GM12891 (cell line): ENCODE measurements at regions not wholly inside any gene's neighbourhood (a gene's known extent, or its start where the extent isn't known, plus 50 kb on each side); places are given as distances from the start of the nearest gene placed in this dataset.

Source experiments
- PAX5 ChIP-seq: IDR thresholded peaks from 2 replicates; pipeline ENCODE4 v1.6.1; 2011; ENCODE audit warnings: low read length, moderate library complexity, mild to moderate bottlenecking; ENCODE audit not compliant: insufficient read depth, severe bottlenecking
- POLR2A ChIP-seq: IDR thresholded peaks from 2 replicates; pipeline ENCODE4 v1.6.1; 2011; ENCODE audit warnings: low read depth, low read length, control low read depth
- POLR2AphosphoS5 ChIP-seq: IDR thresholded peaks from 2 replicates; pipeline ENCODE4 v1.6.1; 2011; ENCODE audit warnings: low read depth, low read length, control low read depth
- POU2F2 ChIP-seq: IDR thresholded peaks from 2 replicates; pipeline ENCODE4 v1.6.1; 2011; ENCODE audit warnings: low read depth, mild to moderate bottlenecking, control low read depth, low read length, moderate library complexity
- SPI1 ChIP-seq: IDR thresholded peaks from 2 replicates; pipeline ENCODE4 v1.6.1; 2011; ENCODE audit warnings: low read depth, low read length, control low read depth
- TAF1 ChIP-seq: IDR thresholded peaks from 2 replicates; pipeline ENCODE4 v1.6.1; 2011; ENCODE audit warnings: low read depth, low read length, control low read depth

- TF ChIP-seq POLR2A (no peak), POLR2AphosphoS5 (no peak), TAF1 (no peak), POU2F2 (no peak), PAX5 (no peak), SPI1 (no peak)
Measured at GRCh38 chr1:185570962-185571361, 163.2 kb upstream of the HMCN1 start.
